Forelimb muscle (tissue), 1 donor: ENCODE measurements at regions not wholly inside any gene's neighbourhood (a gene's known extent, or its start where the extent isn't known, plus 50 kb on each side); places are given as distances from the start of the nearest gene placed in this dataset.

Source experiments
- DNase-seq: peaks from one replicate; pipeline ENCODE4 v3.0.0-alpha.2; 2013; ENCODE audit warnings: low read depth

- no peak for DNase-seq
These were observed 119.4 kb downstream of the FAT4 start for GRCh38 chr4:125434136-125434535.

GRCh38 chr4:125440814-125441213 is 126.1 kb downstream of the FAT4 start:
- no peak for DNase-seq

- no peak for DNase-seq
These were observed 129.4 kb downstream of the FAT4 start for GRCh38 chr4:125444166-125444565.

- DNase-seq: no peak
These were observed 130.8 kb downstream of the FAT4 start for GRCh38 chr4:125445525-125445924.

GRCh38 chr4:125447551-125448290 is 133.0 kb downstream of the FAT4 start:
- DNase-seq: no peak

- DNase-seq: no peak
These were observed 141.3 kb downstream of the FAT4 start for GRCh38 chr4:125456075-125456474.

GRCh38 chr4:125459531-125459930 is 144.8 kb downstream of the FAT4 start:
- no peak for DNase-seq

GRCh38 chr4:125461676-125462363 is 147.1 kb downstream of the FAT4 start:
- no peak for DNase-seq

- no peak for DNase-seq
These were observed 149.4 kb downstream of the FAT4 start for GRCh38 chr4:125464146-125464545.

- DNase-seq: no peak
These were observed 166.7 kb downstream of the FAT4 start for GRCh38 chr4:125481334-125482045.

- DNase-seq: no peak
These were observed 168.1 kb downstream of the FAT4 start for GRCh38 chr4:125482822-125483221.

- no peak for DNase-seq
These were observed 168.5 kb downstream of the FAT4 start for GRCh38 chr4:125483278-125483677.

GRCh38 chr4:125484912-125485311 is 170.2 kb downstream of the FAT4 start:
- no peak for DNase-seq

GRCh38 chr4:125486351-125486750 is 171.6 kb downstream of the FAT4 start:
- DNase-seq: no peak

GRCh38 chr4:125489952-125490690 is 175.4 kb downstream of the FAT4 start:
- DNase-seq: no peak

GRCh38 chr4:125492957-125493356 is 178.2 kb downstream of the FAT4 start:
- no peak for DNase-seq

- no peak for DNase-seq
These were observed 183.1 kb downstream of the FAT4 start for GRCh38 chr4:125497861-125498260.

GRCh38 chr4:125498981-125499380 is 184.2 kb downstream of the FAT4 start:
- DNase-seq: no peak

GRCh38 chr4:125501090-125501489 is 186.3 kb downstream of the FAT4 start:
- DNase-seq: no peak

- no peak for DNase-seq
These were observed 186.8 kb downstream of the FAT4 start for GRCh38 chr4:125501568-125501967.

- DNase-seq: peak; percentile 48
These were observed 190.9 kb downstream of the FAT4 start for GRCh38 chr4:125505621-125506020.

GRCh38 chr4:125507141-125507540 is 192.4 kb downstream of the FAT4 start:
- no peak for DNase-seq
